Smooth muscle cell (in vitro differentiated cells): ENCODE measurements at regions not wholly inside any gene's neighbourhood (a gene's known extent, or its start where the extent isn't known, plus 50 kb on each side); places are given as distances from the start of the nearest gene placed in this dataset.

Experiments
- DNase-seq: peaks from one replicate; lab custom pipeline; 2025; ENCODE audit not compliant: unreplicated experiment; lab: John Stamatoyannopoulos, UW
- H2AFZ ChIP-seq: fragments of 200-600 bp; sonication (generic); 2 replicates; pipeline ENCODE4 v1.6.0; 2016; ENCODE audit warnings: antibody characterized with exemption, low read depth, mild to moderate bottlenecking
- H3F3A ChIP-seq: fragments of 200-600 bp; sonication (generic); 2 replicates; pipeline ENCODE4 v1.6.0; 2017; ENCODE audit warnings: antibody characterized with exemption, low read depth
- H3K27ac ChIP-seq: fragments of 200-600 bp; sonication (generic); 2 replicates; pipeline ENCODE4 v1.5.1; 2016; ENCODE audit warnings: low read depth, mild to moderate bottlenecking
- H3K27me3 ChIP-seq: fragments of 200-600 bp; sonication (generic); 2 replicates; pipeline ENCODE4 v1.6.1; 2016; ENCODE audit warnings: low read depth, mild to moderate bottlenecking
- H3K36me3 ChIP-seq: fragments of 200-600 bp; sonication (generic); 2 replicates; pipeline ENCODE4 v1.5.1; 2016; ENCODE audit warnings: low read depth
- H3K4me1 ChIP-seq: fragments of 200-600 bp; sonication (generic); 2 replicates; pipeline ENCODE4 v1.5.1; 2016; ENCODE audit warnings: low read depth
- H3K4me2 ChIP-seq: fragments of 200-600 bp; sonication (generic); 2 replicates; pipeline ENCODE4 v1.6.0; 2016; ENCODE audit warnings: mild to moderate bottlenecking
- H3K4me3 ChIP-seq: fragments of 200-600 bp; sonication (generic); 2 replicates; pipeline ENCODE4 v1.5.1; 2016; ENCODE audit warnings: mild to moderate bottlenecking
- H3K79me2 ChIP-seq: fragments of 200-600 bp; sonication (generic); 2 replicates; pipeline ENCODE4 v1.6.0; 2016; ENCODE audit warnings: low read depth, mild to moderate bottlenecking
- H3K9ac ChIP-seq: fragments of 200-600 bp; sonication (generic); 2 replicates; pipeline ENCODE4 v1.6.0; 2016; ENCODE audit warnings: low read depth
- H3K9me3 ChIP-seq: fragments of 200-600 bp; sonication (generic); replicated peaks from 2 replicates; pipeline ENCODE4 v1.5.1; 2016; ENCODE audit warnings: low read depth
- H4K20me1 ChIP-seq: fragments of 200-600 bp; sonication (generic); 2 replicates; pipeline ENCODE4 v1.6.0; 2016; ENCODE audit warnings: low read depth
- WGBS: methylation state at CpG from one replicate; pipeline ENCODE4 v1.1.7; 2016; ENCODE audit warnings: low lambda C conversion rate; 5-methylcytosine and 5-hydroxymethylcytosine counted together
- TF ChIP-seq, protein P1 (sequence below): fragments of 200-600 bp; sonication (generic); IDR thresholded peaks from 2 replicates; pipeline ENCODE4 v1.5.1; 2017; ENCODE audit warnings: borderline replicate concordance, mild to moderate bottlenecking, antibody characterized with exemption; ENCODE audit not compliant: insufficient read depth, poor library complexity, severe bottlenecking

DNA sequence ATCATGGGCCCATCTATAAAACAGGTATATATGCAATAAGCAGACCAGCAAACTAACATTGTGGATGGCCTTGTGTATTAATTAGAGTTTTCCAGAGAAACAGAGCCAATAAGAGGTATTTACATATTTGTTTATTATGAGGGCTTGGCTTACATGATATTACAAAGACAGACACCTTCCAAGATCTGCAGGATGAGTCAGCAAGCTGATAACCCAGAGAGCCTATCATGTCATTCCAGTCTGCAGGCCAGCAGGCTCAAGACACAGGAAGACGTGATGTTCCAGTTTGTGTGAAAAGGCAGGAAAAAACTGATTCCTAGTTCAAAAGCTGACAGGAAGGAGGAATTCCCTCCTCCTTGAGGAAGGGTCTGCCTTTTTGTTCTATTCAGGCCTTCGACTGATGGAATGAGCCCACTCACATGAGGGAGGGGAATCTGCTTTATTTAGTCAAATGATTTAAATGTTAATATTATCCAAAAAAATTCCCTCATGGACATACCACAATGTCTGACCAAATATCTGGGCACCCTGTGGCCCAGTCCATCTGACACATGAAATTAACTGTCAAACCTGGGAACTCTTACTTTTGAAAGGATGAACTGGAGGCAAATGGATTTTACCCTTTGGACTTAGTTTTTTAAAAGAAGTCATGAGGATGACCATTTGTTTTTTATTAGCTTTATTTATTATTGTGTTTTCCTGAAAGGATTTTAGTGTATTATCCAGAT, 161.2 kb upstream of the CHD1 start:
- whole genome bisulfite sequencing: 66% methylated on average over 2 of the region's 2 CpGs
- Histone ChIP-seq H3K9me3 (peaks cover 4% of the 10 kb centered on the region), H3K4me2 (no peak overlapping the region), H3K9ac (no peak overlapping the region), H3K27ac (no peak overlapping the region), H3K36me3 (no peaks in the 10 kb centered on the region), H3K4me3 (no peak overlapping the region), H2AFZ (no peak overlapping the region), H3K4me1 (peaks cover 10% of the 10 kb centered on the region), H3K79me2 (no peaks in the 10 kb centered on the region), H3F3A (no peaks in the 10 kb centered on the region), H4K20me1 (no peaks in the 10 kb centered on the region), H3K27me3 (no peaks in the 10 kb centered on the region)
- TF ChIP-seq, protein P1, sequence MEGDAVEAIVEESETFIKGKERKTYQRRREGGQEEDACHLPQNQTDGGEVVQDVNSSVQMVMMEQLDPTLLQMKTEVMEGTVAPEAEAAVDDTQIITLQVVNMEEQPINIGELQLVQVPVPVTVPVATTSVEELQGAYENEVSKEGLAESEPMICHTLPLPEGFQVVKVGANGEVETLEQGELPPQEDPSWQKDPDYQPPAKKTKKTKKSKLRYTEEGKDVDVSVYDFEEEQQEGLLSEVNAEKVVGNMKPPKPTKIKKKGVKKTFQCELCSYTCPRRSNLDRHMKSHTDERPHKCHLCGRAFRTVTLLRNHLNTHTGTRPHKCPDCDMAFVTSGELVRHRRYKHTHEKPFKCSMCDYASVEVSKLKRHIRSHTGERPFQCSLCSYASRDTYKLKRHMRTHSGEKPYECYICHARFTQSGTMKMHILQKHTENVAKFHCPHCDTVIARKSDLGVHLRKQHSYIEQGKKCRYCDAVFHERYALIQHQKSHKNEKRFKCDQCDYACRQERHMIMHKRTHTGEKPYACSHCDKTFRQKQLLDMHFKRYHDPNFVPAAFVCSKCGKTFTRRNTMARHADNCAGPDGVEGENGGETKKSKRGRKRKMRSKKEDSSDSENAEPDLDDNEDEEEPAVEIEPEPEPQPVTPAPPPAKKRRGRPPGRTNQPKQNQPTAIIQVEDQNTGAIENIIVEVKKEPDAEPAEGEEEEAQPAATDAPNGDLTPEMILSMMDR: no peak
- no peak for DNase-seq

DNA sequence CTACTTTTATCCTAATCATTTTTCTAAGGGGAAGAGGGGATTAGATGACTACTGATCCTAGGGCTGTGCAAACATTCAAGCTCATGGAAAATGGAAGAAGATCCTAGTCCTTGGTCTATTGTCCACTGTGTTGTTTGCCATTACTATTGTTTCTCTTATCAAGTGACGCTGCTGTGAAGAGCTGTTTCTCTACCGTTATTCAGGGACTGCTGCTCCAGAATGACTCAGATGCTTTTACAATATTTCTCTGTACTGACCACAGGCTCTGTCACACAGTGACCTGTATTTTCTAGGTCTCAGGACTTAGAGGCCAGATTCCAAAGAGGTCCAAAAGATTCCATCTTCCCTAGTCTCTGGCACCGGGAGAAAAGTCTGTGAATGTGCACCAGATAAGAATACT, 159.5 kb upstream of the CHD1 start:
- Histone ChIP-seq H3K27ac (no peak overlapping the region), H3K4me1 (no peaks in the 10 kb centered on the region), H3F3A (no peaks in the 10 kb centered on the region), H3K4me3 (no peak overlapping the region), H3K4me2 (no peak overlapping the region), H3K9ac (no peak overlapping the region), H3K27me3 (no peaks in the 10 kb centered on the region), H3K9me3 (peaks cover 4% of the 10 kb centered on the region), H2AFZ (no peak overlapping the region), H4K20me1 (no peaks in the 10 kb centered on the region), H3K36me3 (no peaks in the 10 kb centered on the region), H3K79me2 (no peaks in the 10 kb centered on the region)
- DNase-seq: no peak
- 31% methylated on average over 3 of the region's 3 CpGs for WGBS
- TF ChIP-seq, protein P1: no peak

DNA sequence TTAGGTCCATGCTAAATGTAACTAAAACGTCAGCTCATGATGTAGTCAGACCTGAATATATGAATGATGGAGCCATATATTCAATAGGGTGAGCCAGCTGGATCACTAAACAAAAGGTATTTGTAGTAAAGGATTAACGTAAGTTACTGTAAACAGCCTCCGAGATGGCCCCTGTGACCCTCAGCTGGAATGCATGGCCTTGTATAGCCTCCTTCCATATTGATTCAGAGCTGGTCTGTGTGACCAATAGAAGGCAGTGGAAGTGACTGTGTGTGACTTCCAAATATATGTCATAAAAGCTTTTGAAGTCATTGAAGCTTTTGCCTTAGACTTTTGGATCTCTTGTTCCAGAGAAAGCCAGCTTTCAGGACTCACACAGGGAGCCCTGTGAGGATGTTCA, 154.4 kb upstream of the CHD1 start:
- 83% methylated on average over 3 of the region's 3 CpGs for WGBS
- no peak overlapping the region for H3K4me3 ChIP-seq
- H3K27me3 ChIP-seq: no peaks in the 10 kb centered on the region
- H3K9me3 ChIP-seq: no peaks in the 10 kb centered on the region
- H3K36me3 ChIP-seq: no peaks in the 10 kb centered on the region
- H3K4me2 ChIP-seq: no peak overlapping the region
- TF ChIP-seq, protein P1: no peak
- H3F3A ChIP-seq: no peaks in the 10 kb centered on the region
- no peak overlapping the region for H3K9ac ChIP-seq
- H3K27ac ChIP-seq: no peak overlapping the region
- no peaks in the 10 kb centered on the region for H3K79me2 ChIP-seq
- no peak for DNase-seq
- no peaks in the 10 kb centered on the region for H4K20me1 ChIP-seq
- H3K4me1 ChIP-seq: no peaks in the 10 kb centered on the region
- H2AFZ ChIP-seq: no peak overlapping the region

DNA sequence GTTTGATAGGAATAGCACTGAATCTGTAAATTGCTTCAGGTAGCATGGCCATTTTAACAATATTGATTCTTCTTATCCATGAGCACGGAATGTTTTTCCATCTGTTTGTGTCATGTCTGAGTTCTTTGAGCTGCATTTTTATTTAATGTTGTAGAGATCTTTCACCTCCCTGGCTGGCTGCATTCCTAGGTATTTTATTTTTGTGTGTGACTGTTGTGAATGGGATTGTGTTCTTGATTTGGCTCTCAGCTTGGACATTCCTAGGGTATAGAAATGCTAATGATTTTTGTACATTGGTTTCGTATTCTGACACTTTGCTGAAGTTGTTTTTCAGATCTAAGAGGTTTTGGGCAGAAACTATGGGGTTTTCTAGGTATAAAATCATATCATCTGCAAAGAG, 152.9 kb upstream of the CHD1 start:
- no peaks in the 10 kb centered on the region for H3K9me3 ChIP-seq
- no peaks in the 10 kb centered on the region for H3K27me3 ChIP-seq
- no peak for DNase-seq
- no peaks in the 10 kb centered on the region for H3K4me1 ChIP-seq
- no peak overlapping the region for H3K9ac ChIP-seq
- no peak overlapping the region for H2AFZ ChIP-seq
- no peaks in the 10 kb centered on the region for H3F3A ChIP-seq
- H3K36me3 ChIP-seq: no peaks in the 10 kb centered on the region
- no peak overlapping the region for H3K27ac ChIP-seq
- H3K79me2 ChIP-seq: no peaks in the 10 kb centered on the region
- 83% methylated on average over 2 of the region's 2 CpGs for WGBS
- H3K4me2 ChIP-seq: no peak overlapping the region
- no peak overlapping the region for H3K4me3 ChIP-seq
- TF ChIP-seq, protein P1: no peak
- no peaks in the 10 kb centered on the region for H4K20me1 ChIP-seq
